Kidney (tissue), 13 donors: ENCODE measurements at regions not wholly inside any gene's neighbourhood (a gene's known extent, or its start where the extent isn't known, plus 50 kb on each side); places are given as distances from the start of the nearest gene placed in this dataset.
A peak's percentile ranks its signal among the peaks of the same experiment; 100 is the strongest.

Source experiments
- DNase-seq, 5 donors: peaks; one replicate each; pipeline ENCODE4 v3.0.0-alpha.2; 2013 to 2020
- FAIRE-seq: peaks from 2 replicates; lab custom pipeline; 2012; peaks lifted over from hg19 to GRCh38; lab: Jason Lieb, UNC
- H3K27ac ChIP-seq, 2 donors: one replicate each; pipeline ENCODE4 v1.7.0; 2013; ENCODE audit warnings: low read depth in 2 of 2, low read length in 2 of 2, inconsistent platforms in 1 of 2
- H3K27me3 ChIP-seq: one replicate; pipeline ENCODE4 v1.7.1; 2013; ENCODE audit warnings: low read length, inconsistent platforms; ENCODE audit not compliant: control insufficient read depth, insufficient read depth
- H3K36me3 ChIP-seq, 3 donors: one replicate each; pipeline versions ENCODE4 v1.7.0 to v1.7.1; 2013; ENCODE audit warnings: low read length in 3 of 3, control low read depth in 1 of 3, inconsistent platforms in 1 of 3; ENCODE audit not compliant: insufficient read depth in 3 of 3, control insufficient read depth in 2 of 3
- H3K4me1 ChIP-seq, 3 donors: one replicate each; pipeline versions ENCODE4 v1.7.0 to v1.7.1; 2013; ENCODE audit warnings: low read length in 3 of 3, inconsistent platforms in 1 of 3, low read depth in 1 of 3; ENCODE audit not compliant: control insufficient read depth in 2 of 3, insufficient read depth in 2 of 3
- H3K4me3 ChIP-seq, 3 donors: one replicate each; pipeline versions ENCODE4 v1.7.0 to v1.8.1; 2013; ENCODE audit warnings: low read length in 3 of 3, control low read depth in 1 of 3, inconsistent platforms in 1 of 3
- H3K9ac ChIP-seq, 3 donors: one replicate each; pipeline versions ENCODE4 v1.7.0 to v1.7.1; 2013; ENCODE audit warnings: low read length in 3 of 3, control low read depth in 1 of 3, inconsistent platforms in 1 of 3
- H3K9me3 ChIP-seq, 3 donors: one replicate each; pipeline versions ENCODE4 v1.7.0 to v1.7.1; 2013; ENCODE audit warnings: low read length in 3 of 3, control low read depth in 1 of 3, inconsistent platforms in 1 of 3; ENCODE audit not compliant: control insufficient read depth in 2 of 3, insufficient read depth in 1 of 3
- intact Hi-C: fragments of 100-400 bp; cut with DNase I; formaldehyde crosslinking; loops from one replicate; pipeline ENCODE4 v1.11.1; 2022
- TF ChIP-seq, protein P1 (sequence below): IDR thresholded peaks from 3 replicates; pipeline ENCODE4 v1.5.1; 2012; ENCODE audit warnings: mild to moderate bottlenecking, moderate library complexity, borderline replicate concordance; ENCODE audit not compliant: insufficient read depth; ENCODE audit errors: extremely low read depth
- donor health status: control.
- donor health status: control.
- donor health status: control.
- donor health status: control.
- donor health status: control.
- donor health status: DM: yes; HTN: yes; CAD: no.
- donor health status: Normal renal cell carcinoma (clear cell type).

- Histone ChIP-seq H3K27ac (no peak overlapping the region), H3K9ac (no peak overlapping the region), H3K27me3 (no peaks in the 10 kb centered on the region), H3K4me1 (no peaks in the 10 kb centered on the region), H3K4me3 (no peak overlapping the region), H3K9me3 (no peaks in the 10 kb centered on the region), H3K36me3 (no peaks in the 10 kb centered on the region)
- no peak for FAIRE-seq
- intact Hi-C loops, result no loop called here
- DNase-seq, result peak in 1 of 5 donors; percentile 23
- TF ChIP-seq, protein P1, sequence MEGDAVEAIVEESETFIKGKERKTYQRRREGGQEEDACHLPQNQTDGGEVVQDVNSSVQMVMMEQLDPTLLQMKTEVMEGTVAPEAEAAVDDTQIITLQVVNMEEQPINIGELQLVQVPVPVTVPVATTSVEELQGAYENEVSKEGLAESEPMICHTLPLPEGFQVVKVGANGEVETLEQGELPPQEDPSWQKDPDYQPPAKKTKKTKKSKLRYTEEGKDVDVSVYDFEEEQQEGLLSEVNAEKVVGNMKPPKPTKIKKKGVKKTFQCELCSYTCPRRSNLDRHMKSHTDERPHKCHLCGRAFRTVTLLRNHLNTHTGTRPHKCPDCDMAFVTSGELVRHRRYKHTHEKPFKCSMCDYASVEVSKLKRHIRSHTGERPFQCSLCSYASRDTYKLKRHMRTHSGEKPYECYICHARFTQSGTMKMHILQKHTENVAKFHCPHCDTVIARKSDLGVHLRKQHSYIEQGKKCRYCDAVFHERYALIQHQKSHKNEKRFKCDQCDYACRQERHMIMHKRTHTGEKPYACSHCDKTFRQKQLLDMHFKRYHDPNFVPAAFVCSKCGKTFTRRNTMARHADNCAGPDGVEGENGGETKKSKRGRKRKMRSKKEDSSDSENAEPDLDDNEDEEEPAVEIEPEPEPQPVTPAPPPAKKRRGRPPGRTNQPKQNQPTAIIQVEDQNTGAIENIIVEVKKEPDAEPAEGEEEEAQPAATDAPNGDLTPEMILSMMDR, result no peak
These were observed 71.6 kb upstream of the ACP3 start for GRCh38 chr3:132245552-132246142.

GRCh38 chr3:132246212-132246611 lies 71.0 kb upstream of the ACP3 start:
- Histone ChIP-seq H3K4me1 (no peaks in the 10 kb centered on the region), H3K9ac (no peak overlapping the region), H3K9me3 (no peaks in the 10 kb centered on the region), H3K27ac (no peak overlapping the region), H3K27me3 (no peaks in the 10 kb centered on the region), H3K4me3 (no peak overlapping the region), H3K36me3 (no peaks in the 10 kb centered on the region)
- intact Hi-C loops, result no loop called here
- TF ChIP-seq, protein P1, result no peak
- FAIRE-seq (no peak), DNase-seq (no peak)

DNA sequence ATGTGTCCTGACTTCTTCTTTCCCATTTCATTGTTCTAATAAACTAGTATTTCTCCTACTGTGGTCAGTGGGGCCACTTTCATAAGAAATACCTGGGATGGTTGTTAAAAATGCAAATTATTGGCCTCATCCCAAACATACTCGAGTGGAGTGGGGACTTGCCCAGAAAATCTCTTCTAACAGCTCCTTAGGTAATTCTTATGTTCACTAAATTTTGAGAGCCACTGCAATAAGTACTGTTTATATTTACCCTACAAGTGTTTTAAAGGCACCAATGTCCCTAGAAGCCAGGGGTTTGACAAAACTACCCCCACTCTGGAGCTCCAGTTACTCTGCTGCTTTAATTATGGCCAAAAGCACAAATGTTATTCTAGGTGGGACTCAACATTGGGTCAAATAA lies 70.0 kb upstream of the ACP3 start:
- intact Hi-C loops, result no loop called here
- no peaks in the 10 kb centered on the region for H3K36me3 ChIP-seq
- no peak for FAIRE-seq

More for the DNA sequence above, 70.0 kb upstream of the ACP3 start:
- TF ChIP-seq, protein P1, result no peak
- DNase-seq, result no peak
- H3K27me3 ChIP-seq, result no peaks in the 10 kb centered on the region
- H3K9me3 ChIP-seq, result no peaks in the 10 kb centered on the region
- no peak overlapping the region for H3K4me3 ChIP-seq
- H3K4me1 ChIP-seq, result no peaks in the 10 kb centered on the region
- H3K9ac ChIP-seq, result no peak overlapping the region
- H3K27ac ChIP-seq, result no peak overlapping the region
